ENCODE measurements at regions not wholly inside any gene's neighbourhood (a gene's known extent, or its start where the extent isn't known, plus 50 kb on each side); places are given as distances from the start of the nearest gene placed in this dataset.

DNA sequence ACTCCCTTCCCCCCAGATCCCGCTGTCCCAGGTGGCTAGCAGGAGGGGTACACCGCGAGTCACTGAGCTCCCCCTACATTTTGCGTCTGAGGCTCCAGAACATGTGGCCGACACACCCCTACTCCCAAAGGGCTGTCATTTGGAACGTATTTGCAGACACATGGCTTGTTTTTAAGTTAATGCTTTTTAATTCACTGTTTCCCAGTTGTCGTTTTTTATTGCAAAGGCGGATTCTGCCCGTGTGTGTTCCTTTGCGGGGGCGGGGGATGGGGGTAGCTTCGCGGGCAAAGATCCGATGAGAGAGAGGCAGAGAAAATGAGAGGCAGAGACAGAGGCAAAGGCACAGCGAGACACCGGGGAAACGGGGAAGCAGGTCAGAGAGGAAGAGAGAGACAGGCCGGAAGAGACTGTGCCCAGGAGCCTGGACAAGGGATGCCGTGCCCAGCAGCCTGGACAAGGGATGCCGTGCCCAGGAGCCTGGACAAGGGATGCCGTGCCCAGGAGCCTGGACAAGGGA, 270.2 kb downstream of the FOXD2 start:
- ATAC-seq (no peak), DNase-seq (no peak)
- peaks cover 8% of the 10 kb centered on the region for H3K4me1 Mint-ChIP-seq
- H3K9me3 ChIP-seq (ENCODE audit: control insufficient read depth, low read length, poor library complexity, severe bottlenecking) = no peaks in the 10 kb centered on the region
- H3K36me3 Mint-ChIP-seq (ENCODE audit: low read depth) = no peaks in the 10 kb centered on the region
- H3K4me3 Mint-ChIP-seq = peak overlapping the region; percentile 77
- H3K27me3 Mint-ChIP-seq = peaks cover 69% of the 10 kb centered on the region
- H3K27ac Mint-ChIP-seq = no peak overlapping the region

DNA sequence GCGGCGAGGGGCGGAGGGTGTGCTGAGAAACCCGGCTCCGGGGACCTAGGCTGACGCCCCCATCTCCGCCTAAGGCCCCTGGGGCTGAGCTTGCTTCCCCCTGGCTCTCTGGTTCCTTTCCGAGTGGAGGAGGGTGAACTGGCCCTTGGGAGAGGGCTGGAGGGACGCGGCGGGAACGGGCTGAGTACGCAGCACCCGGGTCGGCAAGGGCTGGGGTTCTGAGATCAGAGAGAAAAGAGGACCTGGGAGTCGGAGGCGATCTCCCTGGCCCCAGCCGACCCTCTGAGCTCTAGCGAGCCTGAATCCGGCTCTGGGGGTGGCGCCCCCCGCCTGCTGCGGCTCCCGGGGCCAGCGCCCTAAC, 270.8 kb downstream of the FOXD2 start:
- no peaks in the 10 kb centered on the region for H3K9me3 ChIP-seq (ENCODE audit: control insufficient read depth, low read length, poor library complexity, severe bottlenecking)
- no peak for DNase-seq
- Mint-ChIP-seq H3K36me3 (ENCODE audit: low read depth) (no peaks in the 10 kb centered on the region), H3K4me1 (peaks cover 10% of the 10 kb centered on the region), H3K4me3 (peak overlapping the region; percentile 69), H3K27me3 (peaks cover 69% of the 10 kb centered on the region), H3K27ac (no peak overlapping the region)
- no peak for ATAC-seq

DNA sequence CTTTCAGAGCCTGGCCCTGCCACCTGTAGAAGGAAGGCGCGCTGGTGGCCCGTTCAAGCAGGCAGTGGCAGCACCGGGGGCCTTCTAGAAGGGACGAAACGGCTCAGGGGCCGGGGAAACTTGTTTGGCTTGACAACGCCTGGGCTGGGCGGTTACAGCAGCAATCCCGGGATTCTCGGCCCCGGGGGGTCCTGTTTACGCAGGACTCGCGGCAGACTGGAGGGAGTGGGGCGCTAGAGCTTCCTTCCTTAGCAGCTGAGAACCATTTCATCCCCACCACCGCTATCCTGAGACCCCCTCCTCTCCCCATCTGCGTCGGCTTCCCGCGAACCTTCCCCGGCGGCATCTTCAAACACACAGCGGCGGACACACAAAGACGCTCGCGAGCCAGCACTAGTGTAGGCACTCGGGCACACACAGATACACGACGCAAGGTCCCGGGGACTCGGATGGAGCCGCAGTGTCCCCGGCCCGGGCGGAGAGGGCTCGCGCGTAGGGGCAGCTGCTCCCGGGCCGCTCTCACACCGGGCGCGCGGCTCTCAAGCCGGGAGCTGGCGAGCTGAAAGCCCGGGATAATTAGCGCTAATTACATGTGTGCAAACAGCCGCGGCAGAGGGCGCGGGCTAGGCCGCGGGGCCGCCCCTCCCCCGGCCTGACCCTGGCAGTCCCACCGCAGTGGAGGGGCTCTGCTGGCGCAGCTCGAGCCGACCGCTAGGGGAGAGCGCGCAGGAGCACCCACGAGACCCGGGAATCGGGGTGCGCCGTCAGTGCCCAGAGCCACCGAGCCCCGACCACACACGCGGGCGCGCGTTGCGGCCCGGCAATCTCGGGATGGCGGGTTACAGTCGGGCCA, 271.4 kb downstream of the FOXD2 start:
- Mint-ChIP-seq H3K27ac (no peak overlapping the region), H3K4me3 (peak overlapping the region; percentile 70), H3K27me3 (peaks cover 75% of the 10 kb centered on the region), H3K36me3 (ENCODE audit: low read depth) (no peaks in the 10 kb centered on the region), H3K4me1 (peaks cover 10% of the 10 kb centered on the region)
- no peaks in the 10 kb centered on the region for H3K9me3 ChIP-seq (ENCODE audit: control insufficient read depth, low read length, poor library complexity, severe bottlenecking)
- ATAC-seq = peak; percentile 42
- no peak for DNase-seq

DNA sequence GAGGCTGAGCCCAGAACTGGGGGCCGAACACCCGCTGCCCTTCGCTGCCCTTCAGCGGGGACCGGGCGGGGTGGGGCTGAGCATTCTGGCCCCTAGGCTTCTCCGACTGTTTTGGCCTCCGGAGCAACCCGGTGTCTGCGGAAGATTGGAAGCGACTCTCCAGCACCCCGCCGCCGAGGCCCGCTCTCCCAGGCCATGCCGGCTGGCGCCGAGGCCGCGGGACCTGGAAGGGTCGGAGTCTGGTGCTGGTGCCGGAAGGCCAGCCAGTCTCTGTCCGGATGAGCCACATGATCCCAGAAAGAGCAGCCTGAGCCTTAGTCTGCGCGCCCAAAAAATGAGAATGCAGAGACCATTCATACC, 272.0 kb downstream of the FOXD2 start:
- H3K9me3 ChIP-seq (ENCODE audit: control insufficient read depth, low read length, poor library complexity, severe bottlenecking) = no peaks in the 10 kb centered on the region
- no peak for ATAC-seq
- DNase-seq = no peak
- H3K4me3 Mint-ChIP-seq = peak overlapping the region; percentile 70
- no peaks in the 10 kb centered on the region for H3K36me3 Mint-ChIP-seq (ENCODE audit: low read depth)
- H3K27ac Mint-ChIP-seq = no peak overlapping the region
- H3K4me1 Mint-ChIP-seq = peaks cover 10% of the 10 kb centered on the region
- H3K27me3 Mint-ChIP-seq = peaks cover 77% of the 10 kb centered on the region

DNA sequence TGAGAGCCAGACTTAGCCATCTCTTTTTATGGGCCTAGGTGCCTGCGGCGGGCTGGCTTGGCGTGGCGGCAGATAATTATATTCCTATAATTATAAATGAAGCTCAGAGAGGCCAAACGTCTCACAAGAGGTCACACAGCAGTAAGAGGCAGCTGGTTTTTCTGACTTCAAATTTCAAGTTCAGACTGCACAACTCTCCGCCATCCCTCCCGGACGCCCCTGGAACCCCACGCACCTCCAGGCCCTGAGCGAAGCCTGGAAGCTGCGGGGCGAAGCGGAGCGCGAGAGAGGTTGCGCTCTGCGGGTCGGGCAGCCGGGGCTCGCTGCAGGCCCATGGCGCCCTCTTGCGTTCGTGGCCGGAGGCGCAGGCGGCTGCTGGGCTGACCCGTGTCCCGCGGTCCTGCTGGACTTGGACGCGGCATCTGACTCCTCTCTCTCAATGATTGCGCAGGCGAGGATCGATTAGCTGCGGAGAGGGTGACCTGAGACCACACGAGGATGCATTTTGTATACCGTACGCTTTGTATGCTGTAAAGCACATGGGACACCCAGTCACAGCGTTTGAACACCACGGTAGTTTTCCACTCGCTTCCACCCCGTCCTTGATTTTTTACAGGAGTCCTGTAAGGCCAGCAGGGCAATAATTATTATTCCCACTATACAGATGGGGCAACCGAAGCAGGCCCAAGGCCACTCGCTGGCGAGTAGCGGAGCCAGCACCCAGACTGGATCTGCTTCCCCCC, 272.7 kb downstream of the FOXD2 start:
- H3K4me3 Mint-ChIP-seq = peak overlapping the region; percentile 70
- ATAC-seq = peak; percentile 82
- no peaks in the 10 kb centered on the region for H3K36me3 Mint-ChIP-seq (ENCODE audit: low read depth)
- no peak overlapping the region for H3K27ac Mint-ChIP-seq
- H3K27me3 Mint-ChIP-seq = peaks cover 77% of the 10 kb centered on the region
- no peaks in the 10 kb centered on the region for H3K9me3 ChIP-seq (ENCODE audit: control insufficient read depth, low read length, poor library complexity, severe bottlenecking)
- DNase-seq = peak; percentile 46 to 70 (median 59)
- peaks cover 10% of the 10 kb centered on the region for H3K4me1 Mint-ChIP-seq
